ENCODE measurements at regions not wholly inside any gene's neighbourhood (a gene's known extent, or its start where the extent isn't known, plus 50 kb on each side); places are given as distances from the start of the nearest gene placed in this dataset.

- no peak for DNase-seq
Observed at GRCh38 chr19:32022044-32022640, 323.3 kb upstream of the ZNF507 start.

GRCh38 chr19:32022731-32023563, 322.5 kb upstream of the ZNF507 start:
- DNase-seq, result peak in 1 of 51 donors; percentile 0

GRCh38 chr19:32023564-32023832, 321.9 kb upstream of the ZNF507 start:
- no peak for DNase-seq

GRCh38 chr19:32029235-32029634, 316.2 kb upstream of the ZNF507 start:
- no peak for DNase-seq

GRCh38 chr19:32032561-32032960, 312.8 kb upstream of the ZNF507 start:
- DNase-seq, result no peak

- DNase-seq, result no peak
Observed at GRCh38 chr19:32035626-32036025, 309.8 kb upstream of the ZNF507 start.

- DNase-seq, result no peak
Observed at GRCh38 chr19:32038021-32038920, 307.1 kb upstream of the ZNF507 start.

- DNase-seq, result no peak
Observed at GRCh38 chr19:32038961-32039360, 306.4 kb upstream of the ZNF507 start.

- no peak for DNase-seq
Observed at GRCh38 chr19:32039440-32039839, 306.0 kb upstream of the ZNF507 start.

GRCh38 chr19:32040236-32040635, 305.2 kb upstream of the ZNF507 start:
- no peak for DNase-seq

- DNase-seq, result peak in 30 of 51 donors; percentile 2 to 48 (median 15)
Observed at GRCh38 chr19:32041681-32042292, 303.6 kb upstream of the ZNF507 start.

GRCh38 chr19:32047788-32048187, 297.6 kb upstream of the ZNF507 start:
- DNase-seq, result no peak

GRCh38 chr19:32053376-32053775, 292.0 kb upstream of the ZNF507 start:
- DNase-seq, result peak in 1 of 51 donors; percentile 11

- DNase-seq, result no peak
Observed at GRCh38 chr19:32053861-32054260, 291.5 kb upstream of the ZNF507 start.

- DNase-seq, result no peak
Observed at GRCh38 chr19:32058131-32058530, 287.3 kb upstream of the ZNF507 start.

GRCh38 chr19:32061315-32061714, 284.1 kb upstream of the ZNF507 start:
- DNase-seq, result no peak

- DNase-seq, result no peak
Observed at GRCh38 chr19:32063601-32064000, 281.8 kb upstream of the ZNF507 start.

GRCh38 chr19:32066056-32066455, 279.4 kb upstream of the ZNF507 start:
- DNase-seq, result no peak

GRCh38 chr19:32067685-32068084, 277.7 kb upstream of the ZNF507 start:
- DNase-seq, result no peak

- no peak for DNase-seq
Observed at GRCh38 chr19:32068793-32069192, 276.6 kb upstream of the ZNF507 start.

- no peak for DNase-seq
Observed at GRCh38 chr19:32070101-32070500, 275.3 kb upstream of the ZNF507 start.

GRCh38 chr19:32082028-32082427, 263.4 kb upstream of the ZNF507 start:
- no peak for DNase-seq

Data from hypothalamus (tissue), 51 donors.